Neural cell (in vitro differentiated cells): ENCODE measurements at regions not wholly inside any gene's neighbourhood (a gene's known extent, or its start where the extent isn't known, plus 50 kb on each side); places are given as distances from the start of the nearest gene placed in this dataset.

Experiments used
- H2AFZ ChIP-seq: fragments of 200-600, 300-800 bp; sonication (generic), shearing (Covaris generic); 2 replicates; pipeline ENCODE4 v1.6.0; 2014; ENCODE audit warnings: low read depth, mild to moderate bottlenecking, antibody characterized with exemption, low read length, moderate library complexity
- H3F3A ChIP-seq: fragments of 200-600 bp; shearing (Covaris generic); 2 replicates; pipeline ENCODE4 v1.6.1; 2016; ENCODE audit warnings: mild to moderate bottlenecking, moderate library complexity, mixed read lengths, antibody characterized with exemption, low read length; ENCODE audit not compliant: insufficient read depth, poor library complexity, severe bottlenecking
- H3K27ac ChIP-seq: fragments of 200-600, 300-800 bp; sonication (generic), shearing (Covaris generic); 2 replicates; pipeline ENCODE4 v1.5.1; 2014; ENCODE audit warnings: mild to moderate bottlenecking, low read length, moderate library complexity
- H3K27me3 ChIP-seq: fragments of 300-800, 200-600 bp; sonication (generic), shearing (Covaris generic); 2 replicates; pipeline ENCODE4 v1.6.0; 2014; ENCODE audit warnings: mild to moderate bottlenecking, low read depth, low read length, moderate library complexity; ENCODE audit not compliant: insufficient read depth
- H3K36me3 ChIP-seq: fragments of 300-800, 200-600 bp; sonication (generic), shearing (Covaris generic); 2 replicates; pipeline ENCODE4 v1.5.1; 2014; ENCODE audit warnings: mild to moderate bottlenecking, antibody characterized with exemption, low read length, moderate library complexity; ENCODE audit not compliant: insufficient read depth
- H3K4me2 ChIP-seq: fragments of 300-800, 200-600 bp; sonication (generic), shearing (Covaris generic); 2 replicates; pipeline ENCODE4 v1.6.0; 2014; ENCODE audit warnings: mild to moderate bottlenecking, low read length
- H3K4me3 ChIP-seq: fragments of 300-800, 200-600 bp; sonication (generic), shearing (Covaris generic); 2 replicates; pipeline ENCODE4 v1.5.1; 2014; ENCODE audit warnings: mild to moderate bottlenecking, low read length, moderate library complexity
- H3K79me2 ChIP-seq: fragments of 200-600 bp; shearing (Covaris generic); replicated peaks from 2 replicates; pipeline ENCODE4 v1.6.0; 2014; ENCODE audit warnings: mild to moderate bottlenecking, low read length, moderate library complexity; ENCODE audit not compliant: insufficient read depth
- H3K9ac ChIP-seq: fragments of 300-800, 200-600 bp; sonication (generic), shearing (Covaris generic); 2 replicates; pipeline ENCODE4 v1.6.1; 2016; ENCODE audit warnings: mild to moderate bottlenecking, low read length, mixed read lengths
- H3K9me2 ChIP-seq: fragments of 200-600 bp; shearing (Covaris generic); 2 replicates; pipeline ENCODE4 v1.6.1; 2016; ENCODE audit warnings: mild to moderate bottlenecking, low read length, mixed read lengths; ENCODE audit not compliant: insufficient read depth
- H3K9me3 ChIP-seq: fragments of 200-600, 300-800 bp; sonication (generic), shearing (Covaris generic); 2 replicates; pipeline ENCODE4 v1.6.1; 2016; ENCODE audit warnings: mild to moderate bottlenecking, mixed run types, low read length, moderate library complexity, mixed read lengths
- H4K20me1 ChIP-seq: fragments of 200-600 bp; shearing (Covaris generic); 2 replicates; pipeline ENCODE4 v1.6.1; 2016; ENCODE audit warnings: mild to moderate bottlenecking, mixed run types; ENCODE audit not compliant: insufficient read depth
- CTCF ChIP-seq: fragments of 450-650 bp; IDR thresholded peaks from 2 replicates; pipeline ENCODE4 v1.5.1; 2014; ENCODE audit warnings: antibody characterized with exemption, mild to moderate bottlenecking, moderate library complexity; ENCODE audit not compliant: poor library complexity, severe bottlenecking
- EP300 ChIP-seq: fragments of 450-650 bp; conservative IDR thresholded peaks from 2 replicates; pipeline ENCODE4 v1.6.1; 2014; ENCODE audit warnings: antibody characterized with exemption, mild to moderate bottlenecking, moderate library complexity; ENCODE audit not compliant: poor library complexity, severe bottlenecking
- EZH2 ChIP-seq: fragments of 200-600, 300-800 bp; shearing (Covaris generic), sonication (generic); IDR thresholded peaks from 2 replicates; pipeline ENCODE4 v1.6.1; 2014; ENCODE audit warnings: antibody characterized with exemption, low read length, borderline replicate concordance, mild to moderate bottlenecking; ENCODE audit not compliant: insufficient read depth, poor library complexity, severe bottlenecking
- MXI1 ChIP-seq: fragments of 450-650 bp; conservative IDR thresholded peaks from 2 replicates; pipeline ENCODE4 v1.6.1; 2014; ENCODE audit warnings: antibody characterized with exemption, mild to moderate bottlenecking; ENCODE audit not compliant: poor library complexity, severe bottlenecking
- POLR2AphosphoS5 ChIP-seq: IDR thresholded peaks from 2 replicates; pipeline ENCODE4 v1.6.1; 2012
- RAD21 ChIP-seq: fragments of 450-650 bp; conservative IDR thresholded peaks from 2 replicates; pipeline ENCODE4 v1.6.1; 2014; ENCODE audit warnings: antibody characterized with exemption, mild to moderate bottlenecking, moderate library complexity
- REST ChIP-seq: IDR thresholded peaks from 2 replicates; pipeline ENCODE4 v1.6.1; 2012; ENCODE audit warnings: borderline replicate concordance
- SMC3 ChIP-seq: fragments of 450-650 bp; conservative IDR thresholded peaks from 2 replicates; pipeline ENCODE4 v1.6.1; 2014; ENCODE audit warnings: antibody characterized with exemption, mild to moderate bottlenecking, moderate library complexity; ENCODE audit not compliant: poor library complexity
- TAF1 ChIP-seq: IDR thresholded peaks from 2 replicates; pipeline ENCODE4 v1.6.1; 2012; ENCODE audit warnings: low read depth

- no peak overlapping the region for H3K4me3 ChIP-seq
- H3K9ac ChIP-seq = no peak overlapping the region
- no peaks in the 10 kb centered on the region for H3K27me3 ChIP-seq
- no peaks in the 10 kb centered on the region for H3F3A ChIP-seq
- no peak overlapping the region for H2AFZ ChIP-seq
- TF ChIP-seq EZH2 (no peak), MXI1 (no peak), EP300 (no peak), CTCF (no peak), POLR2AphosphoS5 (no peak), SMC3 (no peak), RAD21 (no peak), REST (no peak), TAF1 (no peak)
- peaks cover 6% of the 10 kb centered on the region for H3K9me3 ChIP-seq
- H3K36me3 ChIP-seq = no peaks in the 10 kb centered on the region
- H3K4me2 ChIP-seq = no peak overlapping the region
- H3K9me2 ChIP-seq = no peaks in the 10 kb centered on the region
- H4K20me1 ChIP-seq = no peaks in the 10 kb centered on the region
- H3K79me2 ChIP-seq = no peaks in the 10 kb centered on the region
- no peak overlapping the region for H3K27ac ChIP-seq
Measured at GRCh38 chr5:124203303-124203702, 543.1 kb downstream of the ZNF608 start.

- H3K9me2 ChIP-seq = no peaks in the 10 kb centered on the region
- no peaks in the 10 kb centered on the region for H3K27me3 ChIP-seq
- no peaks in the 10 kb centered on the region for H3K79me2 ChIP-seq
- H3K9me3 ChIP-seq = peaks cover 6% of the 10 kb centered on the region
- no peak overlapping the region for H3K4me2 ChIP-seq
- H3K36me3 ChIP-seq = no peaks in the 10 kb centered on the region
- no peaks in the 10 kb centered on the region for H4K20me1 ChIP-seq
- no peak overlapping the region for H3K27ac ChIP-seq
- H3K9ac ChIP-seq = no peak overlapping the region
- H3F3A ChIP-seq = no peaks in the 10 kb centered on the region
- no peak for TF ChIP-seq EZH2
- no peak for TF ChIP-seq REST
- TF ChIP-seq SMC3 = no peak
- TF ChIP-seq TAF1 = no peak
- TF ChIP-seq CTCF = no peak
- no peak for TF ChIP-seq POLR2AphosphoS5
- TF ChIP-seq MXI1 = no peak
- no peak for TF ChIP-seq RAD21
- no peak for TF ChIP-seq EP300
- no peak overlapping the region for H3K4me3 ChIP-seq
- H2AFZ ChIP-seq = no peak overlapping the region
Measured at GRCh38 chr5:124200381-124200780, 546.1 kb downstream of the ZNF608 start.
